ENCODE measurements at regions not wholly inside any gene's neighbourhood (a gene's known extent, or its start where the extent isn't known, plus 50 kb on each side); places are given as distances from the start of the nearest gene placed in this dataset.

DNA sequence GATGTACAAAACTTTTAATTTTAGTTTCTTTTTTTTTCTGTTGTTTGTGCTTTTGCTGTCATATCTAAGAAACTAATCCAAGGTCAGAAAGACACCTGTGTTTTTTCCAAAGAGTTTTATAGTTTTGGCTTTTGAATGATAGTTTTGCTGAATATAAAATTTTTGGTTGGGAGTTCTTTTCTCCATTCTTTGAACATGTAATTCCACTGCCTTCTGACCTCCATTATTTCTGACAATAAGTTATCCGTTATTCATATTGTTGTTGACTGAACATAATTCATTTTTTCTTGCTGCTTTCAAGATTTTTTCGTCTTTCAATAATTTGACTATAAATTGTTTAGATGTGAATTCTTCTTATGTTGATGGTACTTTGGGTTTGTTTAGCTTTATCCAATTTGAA, 82.2 kb upstream of the SLC24A2 start:
- H3K27ac ChIP-seq, result no peak overlapping the region
- TF ChIP-seq, protein P1, sequence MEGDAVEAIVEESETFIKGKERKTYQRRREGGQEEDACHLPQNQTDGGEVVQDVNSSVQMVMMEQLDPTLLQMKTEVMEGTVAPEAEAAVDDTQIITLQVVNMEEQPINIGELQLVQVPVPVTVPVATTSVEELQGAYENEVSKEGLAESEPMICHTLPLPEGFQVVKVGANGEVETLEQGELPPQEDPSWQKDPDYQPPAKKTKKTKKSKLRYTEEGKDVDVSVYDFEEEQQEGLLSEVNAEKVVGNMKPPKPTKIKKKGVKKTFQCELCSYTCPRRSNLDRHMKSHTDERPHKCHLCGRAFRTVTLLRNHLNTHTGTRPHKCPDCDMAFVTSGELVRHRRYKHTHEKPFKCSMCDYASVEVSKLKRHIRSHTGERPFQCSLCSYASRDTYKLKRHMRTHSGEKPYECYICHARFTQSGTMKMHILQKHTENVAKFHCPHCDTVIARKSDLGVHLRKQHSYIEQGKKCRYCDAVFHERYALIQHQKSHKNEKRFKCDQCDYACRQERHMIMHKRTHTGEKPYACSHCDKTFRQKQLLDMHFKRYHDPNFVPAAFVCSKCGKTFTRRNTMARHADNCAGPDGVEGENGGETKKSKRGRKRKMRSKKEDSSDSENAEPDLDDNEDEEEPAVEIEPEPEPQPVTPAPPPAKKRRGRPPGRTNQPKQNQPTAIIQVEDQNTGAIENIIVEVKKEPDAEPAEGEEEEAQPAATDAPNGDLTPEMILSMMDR (conservative IDR thresholded peaks at IDR 0.05), result no peak
- no peak for TF ChIP-seq ZFX (IDR thresholded peaks at IDR 0.05)

DNA sequence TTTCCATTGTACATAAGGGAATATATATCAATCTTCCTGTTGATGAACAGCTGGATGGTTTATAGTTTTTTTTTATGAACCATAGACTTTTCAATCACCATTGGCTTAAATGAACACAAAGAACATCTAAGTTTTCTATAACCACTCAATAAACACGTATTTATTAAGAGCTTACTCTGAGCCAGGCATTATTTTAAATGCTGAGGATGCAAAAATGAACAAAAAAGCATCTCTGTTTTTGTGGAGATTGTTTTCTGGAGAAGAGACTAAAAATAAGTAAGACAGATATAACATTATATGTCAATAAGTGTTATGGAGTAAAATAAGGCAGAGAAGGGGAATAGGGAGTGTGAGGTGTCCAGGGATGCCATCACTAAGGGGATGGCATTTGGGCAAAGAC, 52.1 kb upstream of the SLC24A2 start:
- TF ChIP-seq, protein P1 (conservative IDR thresholded peaks at IDR 0.05), result no peak
- TF ChIP-seq ZFX (IDR thresholded peaks at IDR 0.05), result no peak
- no peak overlapping the region for H3K27ac ChIP-seq

Data from C4-2B (cell line).